HepG2 (cell line): ENCODE measurements at regions not wholly inside any gene's neighbourhood (a gene's known extent, or its start where the extent isn't known, plus 50 kb on each side); places are given as distances from the start of the nearest gene placed in this dataset.
A peak's percentile ranks its signal among the peaks of the same experiment; 100 is the strongest.

Experiments used
- ATAC-seq: fragments of 200-7000 bp; cut with Tn5 transposase; 3 replicates; pipeline ENCODE4 v1.9.1; 2020; ENCODE audit warnings: mild to moderate bottlenecking, moderate library complexity
- BruUV-seq: library from RNA; stranded (reverse); fragments of 400-500 nt; replicated peaks from 2 replicates; lab custom pipeline; 2021; lab: Mats Ljungman, UMichigan
- CTCF ChIA-PET: fragments of 300-600 bp; formaldehyde crosslinking; extraction: SDS; loops from one replicate; lab custom pipeline; 2021; ENCODE audit warnings: low total read pairs, inconsistent platforms, low intra/inter-chr PET ratio; lab: Yijun Ruan, JAX
- POLR2A ChIA-PET: fragments of 350-600 bp; sonication (Branson Sonifier 250); formaldehyde crosslinking; loops from one replicate; lab custom pipeline; 2020; ENCODE audit warnings: antibody characterized with exemption, inconsistent platforms; lab: Yijun Ruan, JAX
- DNase-seq: peaks from one replicate; pipeline ENCODE4 v3.0.0-alpha.2; 2015; ENCODE audit warnings: low spot score
- FAIRE-seq: peaks from 3 replicates; lab custom pipeline; 2011; peaks lifted over from hg19 to GRCh38; lab: Jason Lieb, UNC
- H2AFZ ChIP-seq: one replicate; pipeline ENCODE4 v1.6.1; 2011; ENCODE audit warnings: low read length, inconsistent platforms
- H3K27ac ChIP-seq: fragments of 300-600 bp; 3 replicates; pipeline ENCODE4 v1.8.0; 2011; ENCODE audit warnings: mixed run types, mild to moderate bottlenecking, mixed read lengths, low read length, inconsistent platforms; ENCODE audit not compliant: insufficient read depth; ENCODE audit errors: extremely low read length
- H3K27me3 ChIP-seq, 2 experiments: fragments of 200-600 bp in 1 of 2; 2 replicates in 1 of 2; 3 replicates in 1 of 2; pipeline versions ENCODE4 v1.6.0 to v1.8.0; 2011; ENCODE audit warnings: low read length in 2 of 2, mild to moderate bottlenecking in 2 of 2, moderate library complexity in 2 of 2, inconsistent platforms in 1 of 2; ENCODE audit not compliant: insufficient read depth in 2 of 2, control insufficient read depth in 1 of 2
- H3K36me3 ChIP-seq, 2 experiments: fragments of 200-600 bp in 1 of 2; replicated peaks in 1 of 2; 2 replicates in 1 of 2; 3 replicates in 1 of 2; pipeline versions ENCODE4 v1.5.1 to v1.8.0; 2011; ENCODE audit warnings: low read length in 2 of 2, inconsistent platforms in 1 of 2; ENCODE audit not compliant: insufficient read depth in 2 of 2, control insufficient read depth in 1 of 2
- H3K4me1 ChIP-seq: 2 replicates; pipeline ENCODE4 v1.5.1; 2012; ENCODE audit warnings: low read length, inconsistent platforms; ENCODE audit not compliant: insufficient read depth
- H3K4me2 ChIP-seq: 2 replicates; pipeline ENCODE4 v1.6.0; 2011; ENCODE audit warnings: low read depth, low read length, inconsistent platforms
- H3K4me3 ChIP-seq, 3 experiments: fragments of 200-600 bp in 1 of 3; sonication (generic), shearing (Covaris generic) in 1 of 3; replicated peaks in 1 of 3; 2 replicates each; pipeline ENCODE4 v1.5.1; 2011 to 2016; ENCODE audit warnings: low read length in 3 of 3, inconsistent platforms in 2 of 3, low read depth in 2 of 3, mild to moderate bottlenecking in 2 of 3, control low read depth in 1 of 3, mixed read lengths in 1 of 3; ENCODE audit not compliant: insufficient read depth in 1 of 3
- H3K79me2 ChIP-seq: one replicate; pipeline ENCODE4 v1.6.1; 2011; ENCODE audit warnings: low read length, inconsistent platforms; ENCODE audit not compliant: insufficient read depth
- H3K9ac ChIP-seq: 2 replicates; pipeline ENCODE4 v1.6.0; 2011; ENCODE audit warnings: mild to moderate bottlenecking, low read depth, low read length, inconsistent platforms; ENCODE audit not compliant: insufficient read depth
- H3K9me3 ChIP-seq: 2 replicates; pipeline ENCODE4 v1.5.1; 2012; ENCODE audit warnings: mild to moderate bottlenecking, low read length
- H4K20me1 ChIP-seq: 2 replicates; pipeline ENCODE4 v1.6.0; 2011; ENCODE audit warnings: inconsistent platforms, mild to moderate bottlenecking, low read length, moderate library complexity; ENCODE audit not compliant: insufficient read depth
- CTCF ChIP-seq: sonication (generic); formaldehyde crosslinking; IDR thresholded peaks from 2 replicates; pipeline ENCODE4 v1.5.0; 2020; ENCODE audit warnings: mild to moderate bottlenecking, missing genetic modification reagents, moderate library complexity
- FOXA1 ChIP-seq, 2 experiments: fragments of 450-650 bp in 1 of 2; sonication (generic) in 1 of 2; formaldehyde crosslinking in 1 of 2; IDR thresholded peaks; 2 replicates each; pipeline versions ENCODE4 v1.4.0 to v1.6.1; 2016 to 2020; ENCODE audit warnings: missing genetic modification reagents in 1 of 2
- KIAA2018 ChIP-seq: sonication (generic); formaldehyde crosslinking; IDR thresholded peaks from 2 replicates; pipeline ENCODE4 v1.5.0; 2020; ENCODE audit warnings: mild to moderate bottlenecking, missing genetic modification reagents, borderline replicate concordance
- RBM39 ChIP-seq: fragments of 200-400 bp; formaldehyde crosslinking; IDR thresholded peaks from one replicate; pipeline ENCODE4 v1.6.1; 2018; ENCODE audit warnings: antibody characterized with exemption, mild to moderate bottlenecking, low read depth, low read length; ENCODE audit not compliant: poor library complexity, severe bottlenecking
- SMC3 ChIP-seq: IDR thresholded peaks from 2 replicates; pipeline ENCODE4 v1.6.1; 2011; ENCODE audit warnings: low read length, improper control_type of control experiment
- STAG1 ChIP-seq: sonication (generic); formaldehyde crosslinking; IDR thresholded peaks from 2 replicates; pipeline ENCODE4 v1.4.0; 2020; ENCODE audit warnings: missing genetic modification reagents
- ZNF468 ChIP-seq: sonication (generic); formaldehyde crosslinking; IDR thresholded peaks from 2 replicates; pipeline ENCODE4 v1.8.0; 2022; ENCODE audit warnings: mild to moderate bottlenecking, moderate library complexity, missing genetic modification reagents
- ZSCAN25 ChIP-seq: sonication (generic); formaldehyde crosslinking; IDR thresholded peaks from 2 replicates; pipeline ENCODE4 v1.8.0; 2022; ENCODE audit warnings: mild to moderate bottlenecking, missing genetic modification reagents
- WGBS: methylation state at CpG from one replicate; pipeline ENCODE4 v1.1.6; 2017; ENCODE audit warnings: low lambda C conversion rate; 5-methylcytosine and 5-hydroxymethylcytosine counted together
- in situ Hi-C: cut with HindIII; loops from 2 replicates; pipeline ENCODE4 v1.10.0; 2017; ENCODE audit warnings: low pct_unique_long_range_greater_than_20kb; ENCODE audit not compliant: extremely low pct_ligation_motif_present
- intact Hi-C: fragments of 100-400 bp; cut with micrococcal nuclease; formaldehyde crosslinking; loops from one replicate; pipeline ENCODE4 v1.10.0; 2022; ENCODE audit not compliant: unreplicated experiment

GRCh38 chr2:100718065-100718629, 101.8 kb upstream of the NPAS2 start:
- CTCF ChIA-PET = no interaction called here
- Histone ChIP-seq H3K4me2 (no peak overlapping the region), H3K27me3 (peaks cover 5 to 53% of the 10 kb centered on the region in 2 experiments), H3K36me3 (no peaks in the 10 kb centered on the region), H3K9me3 (no peaks in the 10 kb centered on the region), H3K79me2 (no peaks in the 10 kb centered on the region), H4K20me1 (no peaks in the 10 kb centered on the region; the same call in 1 of the 2 replicates), H3K27ac (no peak overlapping the region), H2AFZ (no peak overlapping the region), H3K4me1 (0 out of 2 replicates have a peak, but pooled peaks cover 7% of the 10 kb centered on the region), H3K9ac (no peak overlapping the region), H3K4me3 (no peak overlapping the region)
- in situ Hi-C loops = no loop called here
- FAIRE-seq (no peak), ATAC-seq (peak; percentile 57), DNase-seq (peak; percentile 12)
- intact Hi-C loops = no loop called here
- no TSS peak for BruUV-seq
- POLR2A ChIA-PET = no interaction called here
- 17% methylated on average over 3 of the region's 3 CpGs for WGBS
- TF ChIP-seq SMC3 (peak; percentile 21; the same call in 1 of the 2 replicates), RBM39 (no peak), ZNF468 (no peak), ZSCAN25 (no peak), CTCF (peak; percentile 41; the same call in 1 of the 2 replicates), KIAA2018 (CRISPR knock-in tag) (no peak), STAG1 (CRISPR knock-in tag) (peak; percentile 52), FOXA1 (IDR thresholded peaks at IDR 0.05) (no peak), FOXA1 (CRISPR knock-in tag; IDR thresholded peaks at IDR 0.05) (no peak)
